SKM-1 (cell line): ENCODE measurements at regions not wholly inside any gene's neighbourhood (a gene's known extent, or its start where the extent isn't known, plus 50 kb on each side); places are given as distances from the start of the nearest gene placed in this dataset.

Experiments
- DNase-seq: peaks from one replicate; lab custom pipeline; 2025; ENCODE audit not compliant: unreplicated experiment; lab: John Stamatoyannopoulos, UW

GRCh38 chr10:125222515-125223308, 62.3 kb upstream of the CTBP2 start:
- no peak for DNase-seq

- DNase-seq = no peak
These were observed 61.4 kb upstream of the CTBP2 start for GRCh38 chr10:125221716-125222115.

- DNase-seq = no peak
These were observed 59.4 kb upstream of the CTBP2 start for GRCh38 chr10:125219776-125220175.

- DNase-seq = no peak
These were observed 58.6 kb upstream of the CTBP2 start for GRCh38 chr10:125218967-125219366.

DNA sequence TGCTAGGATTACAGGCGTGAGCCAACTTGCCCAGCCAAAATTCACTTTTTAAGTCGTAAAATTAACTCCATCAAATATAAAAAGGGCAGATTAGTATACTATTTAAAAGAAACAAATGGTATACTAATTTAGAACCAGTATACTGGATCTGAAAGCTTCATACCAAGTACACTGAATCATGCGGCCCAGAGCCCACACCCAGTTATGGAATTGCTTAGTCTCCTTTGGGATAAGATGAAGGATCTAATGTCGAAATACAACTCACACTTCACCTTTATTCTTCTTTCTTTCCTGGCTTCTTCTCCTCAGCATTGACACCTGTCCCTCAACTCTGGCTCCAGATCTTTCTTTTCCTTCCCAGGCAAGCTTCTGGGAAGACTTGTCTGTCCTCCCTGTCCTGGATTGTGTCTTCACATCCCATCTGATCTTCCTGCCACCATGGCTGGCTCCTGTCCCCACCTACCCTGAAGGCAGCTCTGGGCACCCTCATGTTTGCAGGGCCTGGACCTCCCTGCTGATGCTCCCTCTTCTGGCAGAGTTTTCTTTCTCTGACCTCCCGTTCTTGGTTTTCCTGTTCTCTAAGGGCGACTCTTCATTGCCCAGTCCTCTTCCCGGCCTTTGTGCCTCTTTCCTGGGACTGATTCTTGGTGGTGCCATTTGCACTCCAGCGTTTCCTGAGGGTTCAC, 57.8 kb upstream of the CTBP2 start:
- DNase-seq = no peak

- DNase-seq = no peak
These were observed 56.5 kb upstream of the CTBP2 start for GRCh38 chr10:125216861-125217260.

DNA sequence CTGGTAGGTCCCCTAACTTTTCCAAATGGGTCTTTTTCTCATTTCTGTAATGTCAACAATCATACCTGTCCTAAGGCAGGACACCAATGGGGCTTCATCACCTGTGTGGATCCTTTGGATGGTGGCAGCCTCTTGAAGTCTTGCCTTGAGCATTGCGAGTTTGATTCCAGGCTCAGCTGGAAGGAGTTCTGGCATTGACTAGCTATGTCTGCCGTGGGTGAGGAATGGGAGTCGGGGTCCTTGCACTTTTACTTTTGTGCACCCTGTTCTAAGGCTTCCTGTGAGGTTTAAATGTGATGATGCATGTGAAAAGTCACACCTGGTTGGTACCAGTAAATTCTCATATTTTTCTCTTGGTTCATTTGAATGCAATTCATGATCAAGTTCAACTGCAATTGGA, 55.9 kb upstream of the CTBP2 start:
- DNase-seq = no peak

DNA sequence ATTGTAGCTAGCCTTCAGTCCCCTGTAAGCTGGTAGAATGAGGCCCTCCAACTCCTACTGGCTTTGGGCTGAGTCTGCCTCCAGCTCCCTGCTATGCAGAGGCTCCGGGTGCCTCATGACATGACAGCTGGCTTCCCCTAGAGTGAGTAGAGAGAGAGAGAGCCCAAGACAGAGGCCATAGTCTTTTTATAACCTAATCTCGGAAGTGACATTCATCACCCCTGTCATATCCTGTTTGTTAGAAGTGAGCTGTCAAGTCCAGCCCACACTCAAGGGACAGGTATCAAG, 53.9 kb upstream of the CTBP2 start:
- DNase-seq = no peak

- DNase-seq = no peak
These were observed 53.3 kb upstream of the CTBP2 start for GRCh38 chr10:125213541-125214282.

DNA sequence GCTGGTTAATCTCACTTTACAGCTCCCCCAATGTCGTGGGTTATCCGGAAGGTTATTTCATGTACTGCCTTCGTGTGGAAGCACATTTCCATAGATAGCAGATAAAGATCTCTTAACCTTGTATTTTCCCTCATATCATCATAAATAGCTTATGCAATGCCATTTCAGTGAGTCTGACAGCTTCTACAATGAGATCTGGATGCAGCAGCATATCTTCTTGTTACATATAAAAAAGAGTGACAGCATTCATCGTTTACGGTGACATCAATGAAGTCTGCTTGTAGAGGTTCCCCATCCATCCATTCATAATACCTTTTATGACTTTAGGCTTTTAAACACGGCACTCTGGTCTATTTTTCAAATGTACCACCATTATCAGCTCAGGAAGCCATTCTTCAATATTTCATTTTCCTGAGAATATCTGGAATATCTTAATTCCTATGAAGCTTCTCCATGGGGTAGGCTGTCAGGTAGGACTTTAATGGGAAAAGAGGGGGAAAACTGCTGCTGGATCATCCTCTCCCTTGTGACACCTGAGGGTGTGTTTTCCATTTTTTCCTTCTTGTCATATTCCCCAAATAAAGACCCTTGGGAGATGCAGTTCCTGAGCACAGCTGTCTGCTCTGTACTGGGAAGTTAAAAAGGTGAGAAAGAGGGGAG, 51.9 kb upstream of the CTBP2 start:
- no peak for DNase-seq
